Body of pancreas (tissue), 4 donors: ENCODE measurements at regions not wholly inside any gene's neighbourhood (a gene's known extent, or its start where the extent isn't known, plus 50 kb on each side); places are given as distances from the start of the nearest gene placed in this dataset.

Experiments
- CTCF ChIP-seq, 7 experiments: fragments of 450-650 bp in 4 of 7; fragments of 200-600 bp in 3 of 7; sonication (generic) in 3 of 7; IDR thresholded peaks; one replicate each; pipeline ENCODE4 v1.5.1; 2016 to 2019; ENCODE audit warnings: antibody characterized with exemption in 7 of 7
- POLR2A ChIP-seq, 3 donors: fragments of 450-650 bp; IDR thresholded peaks; one replicate each; pipeline ENCODE4 v1.6.1; 2016; ENCODE audit warnings: antibody characterized with exemption in 3 of 3, mild to moderate bottlenecking in 2 of 3

- TF ChIP-seq CTCF (IDR thresholded peaks at IDR 0.05) = no peak
- TF ChIP-seq POLR2A (IDR thresholded peaks at IDR 0.05) = no peak
Observed at GRCh38 chr10:22807238-22807637, 92.9 kb upstream of the PIP4K2A start.
